ENCODE measurements at regions not wholly inside any gene's neighbourhood (a gene's known extent, or its start where the extent isn't known, plus 50 kb on each side); places are given as distances from the start of the nearest gene placed in this dataset.

- TF ChIP-seq ZNF384 (IDR thresholded peaks at IDR 0.05) (no peak), FOXA1 (IDR thresholded peaks at IDR 0.05) (no peak), SP1 (IDR thresholded peaks at IDR 0.05) (no peak), PKNOX1 (IDR thresholded peaks at IDR 0.05) (no peak), HDGF (IDR thresholded peaks at IDR 0.05; ENCODE audit: borderline replicate concordance) (no peak), SUZ12 (IDR thresholded peaks at IDR 0.05) (no peak), ELF4 (IDR thresholded peaks at IDR 0.05) (no peak), LEF1 (IDR thresholded peaks at IDR 0.05; ENCODE audit: borderline replicate concordance) (no peak), BHLHE40 (IDR thresholded peaks at IDR 0.05; ENCODE audit: borderline replicate concordance) (no peak), FOXM1 (IDR thresholded peaks at IDR 0.05; ENCODE audit: borderline replicate concordance) (no peak)
Measured at GRCh38 chr1:209491897-209492296, 91.6 kb upstream of the CAMK1G start.
